ENCODE measurements at regions not wholly inside any gene's neighbourhood (a gene's known extent, or its start where the extent isn't known, plus 50 kb on each side); places are given as distances from the start of the nearest gene placed in this dataset.

GRCh38 chr6:47147836-47148344 lies 105.8 kb upstream of the ADGRF1 start:
- TF ChIP-seq EZH2phosphoT487 (conservative IDR thresholded peaks at IDR 0.05; ENCODE audit: low read length) = no peak
- no peak for TF ChIP-seq CTCF (IDR thresholded peaks at IDR 0.05; ENCODE audit: insufficient read depth, low read length, poor library complexity, severe bottlenecking)
- H3K4me2 ChIP-seq (ENCODE audit: low read depth, low read length, poor library complexity, severe bottlenecking) = no peak overlapping the region

GRCh38 chr6:47147175-47147727 lies 105.1 kb upstream of the ADGRF1 start:
- Histone ChIP-seq H3F3A (ENCODE audit: insufficient read depth) (no peaks in the 10 kb centered on the region), H3K9me3 (ENCODE audit: insufficient read depth, low read length) (no peaks in the 10 kb centered on the region), H3K9ac (ENCODE audit: low read length) (no peak overlapping the region), H3K79me2 (ENCODE audit: insufficient read depth, low read length) (no peaks in the 10 kb centered on the region), H3K4me2 (ENCODE audit: low read depth, low read length, poor library complexity, severe bottlenecking) (no peak overlapping the region), H3K36me3 (ENCODE audit: low read length) (no peaks in the 10 kb centered on the region), H3K27me3 (ENCODE audit: low read length) (no peaks in the 10 kb centered on the region), H3K9me2 (replicated peaks; ENCODE audit: insufficient read depth, low read length) (no peaks in the 10 kb centered on the region), H3K27ac (ENCODE audit: low read depth, low read length) (no peak overlapping the region), H3K4me3 (ENCODE audit: insufficient read depth, low read length, poor library complexity, severe bottlenecking) (no peak overlapping the region), H2AFZ (ENCODE audit: low read depth, low read length, severe bottlenecking) (no peak overlapping the region), H4K20me1 (ENCODE audit: low read depth, low read length) (no peaks in the 10 kb centered on the region)
- TF ChIP-seq EZH2phosphoT487 (conservative IDR thresholded peaks at IDR 0.05; ENCODE audit: low read length) (no peak), CTCF (IDR thresholded peaks at IDR 0.05; ENCODE audit: insufficient read depth, low read length, poor library complexity, severe bottlenecking) (no peak)

More at GRCh38 chr6:47147836-47148344, 105.8 kb upstream of the ADGRF1 start:
- H3K27me3 ChIP-seq (ENCODE audit: low read length) = no peaks in the 10 kb centered on the region
- no peaks in the 10 kb centered on the region for H3F3A ChIP-seq (ENCODE audit: insufficient read depth)
- H2AFZ ChIP-seq (ENCODE audit: low read depth, low read length, severe bottlenecking) = no peak overlapping the region
- no peak overlapping the region for H3K9ac ChIP-seq (ENCODE audit: low read length)
- no peaks in the 10 kb centered on the region for H3K9me2 ChIP-seq (replicated peaks; ENCODE audit: insufficient read depth, low read length)
- H3K27ac ChIP-seq (ENCODE audit: low read depth, low read length) = no peak overlapping the region
- no peaks in the 10 kb centered on the region for H3K9me3 ChIP-seq (ENCODE audit: insufficient read depth, low read length)
- H4K20me1 ChIP-seq (ENCODE audit: low read depth, low read length) = no peaks in the 10 kb centered on the region
- H3K79me2 ChIP-seq (ENCODE audit: insufficient read depth, low read length) = no peaks in the 10 kb centered on the region
- no peak overlapping the region for H3K4me3 ChIP-seq (ENCODE audit: insufficient read depth, low read length, poor library complexity, severe bottlenecking)
- no peaks in the 10 kb centered on the region for H3K36me3 ChIP-seq (ENCODE audit: low read length)

- Histone ChIP-seq H2AFZ (ENCODE audit: low read depth, low read length, severe bottlenecking) (no peak overlapping the region), H3F3A (ENCODE audit: insufficient read depth) (no peaks in the 10 kb centered on the region), H4K20me1 (ENCODE audit: low read depth, low read length) (no peaks in the 10 kb centered on the region), H3K27me3 (ENCODE audit: low read length) (no peaks in the 10 kb centered on the region), H3K27ac (ENCODE audit: low read depth, low read length) (no peak overlapping the region), H3K4me3 (ENCODE audit: insufficient read depth, low read length, poor library complexity, severe bottlenecking) (no peak overlapping the region), H3K9ac (ENCODE audit: low read length) (no peak overlapping the region), H3K36me3 (ENCODE audit: low read length) (no peaks in the 10 kb centered on the region), H3K9me2 (replicated peaks; ENCODE audit: insufficient read depth, low read length) (no peaks in the 10 kb centered on the region), H3K79me2 (ENCODE audit: insufficient read depth, low read length) (no peaks in the 10 kb centered on the region), H3K4me2 (ENCODE audit: low read depth, low read length, poor library complexity, severe bottlenecking) (no peak overlapping the region), H3K9me3 (ENCODE audit: insufficient read depth, low read length) (no peaks in the 10 kb centered on the region)
- TF ChIP-seq EZH2phosphoT487 (conservative IDR thresholded peaks at IDR 0.05; ENCODE audit: low read length) (no peak), CTCF (IDR thresholded peaks at IDR 0.05; ENCODE audit: insufficient read depth, low read length, poor library complexity, severe bottlenecking) (no peak)
Measured at GRCh38 chr6:47146431-47147174, 104.5 kb upstream of the ADGRF1 start.
